H9 (cell line): ENCODE measurements at regions not wholly inside any gene's neighbourhood (a gene's known extent, or its start where the extent isn't known, plus 50 kb on each side); places are given as distances from the start of the nearest gene placed in this dataset.

Experiments used
- DNase-seq: peaks from one replicate; pipeline ENCODE4 v3.0.0-alpha.2; 2017
- H2AFZ ChIP-seq: one replicate; pipeline ENCODE4 v1.6.1; 2013; ENCODE audit warnings: mild to moderate bottlenecking, low read length, control low read depth, moderate library complexity
- H2AK5ac ChIP-seq: 2 replicates; pipeline ENCODE4 v1.6.1; 2013; ENCODE audit warnings: low read length, control low read depth, mixed read lengths; ENCODE audit not compliant: insufficient read length
- H2BK120ac ChIP-seq: one replicate; pipeline ENCODE4 v1.6.1; 2013; ENCODE audit warnings: low read depth, mild to moderate bottlenecking, low read length, control low read depth, inconsistent platforms; ENCODE audit not compliant: poor library complexity, severe bottlenecking
- H2BK12ac ChIP-seq: 2 replicates; pipeline ENCODE4 v1.6.1; 2013; ENCODE audit warnings: low read length, control low read depth, mixed read lengths, low read depth; ENCODE audit not compliant: insufficient read length
- H2BK15ac ChIP-seq: 2 replicates; pipeline ENCODE4 v1.6.1; 2013; ENCODE audit warnings: low read depth, low read length, control low read depth
- H2BK20ac ChIP-seq: one replicate; pipeline ENCODE4 v1.6.1; 2013; ENCODE audit warnings: low read depth, mild to moderate bottlenecking, low read length, control low read depth, inconsistent platforms; ENCODE audit not compliant: poor library complexity, severe bottlenecking
- H2BK5ac ChIP-seq: 2 replicates; pipeline ENCODE4 v1.6.1; 2013; ENCODE audit warnings: low read length, control low read depth, mixed read lengths; ENCODE audit not compliant: insufficient read length
- H3K14ac ChIP-seq: 2 replicates; pipeline ENCODE4 v1.6.1; 2013; ENCODE audit warnings: low read length, control low read depth; ENCODE audit not compliant: insufficient read depth
- H3K18ac ChIP-seq: 2 replicates; pipeline ENCODE4 v1.6.1; 2013; ENCODE audit warnings: low read depth, mild to moderate bottlenecking, mixed read lengths, low read length, control low read depth; ENCODE audit not compliant: insufficient read length
- H3K23ac ChIP-seq: 2 replicates; pipeline ENCODE4 v1.6.1; 2013; ENCODE audit warnings: low read length, control low read depth, mixed read lengths, low read depth; ENCODE audit not compliant: insufficient read length
- H3K23me2 ChIP-seq: 2 replicates; pipeline ENCODE4 v1.6.1; 2013; ENCODE audit warnings: low read depth, mild to moderate bottlenecking, mixed read lengths, low read length, control low read depth; ENCODE audit not compliant: insufficient read length, poor library complexity, severe bottlenecking
- H3K27ac ChIP-seq: 2 replicates; pipeline ENCODE4 v1.5.1; 2013; ENCODE audit warnings: low read length, control low read depth, mixed read lengths, low read depth; ENCODE audit not compliant: insufficient read length
- H3K27me3 ChIP-seq: 2 replicates; pipeline ENCODE4 v1.6.1; 2013; ENCODE audit warnings: low read length, control low read depth, inconsistent platforms; ENCODE audit not compliant: insufficient read depth
- H3K4ac ChIP-seq: 2 replicates; pipeline ENCODE4 v1.6.1; 2013; ENCODE audit warnings: low read depth, mild to moderate bottlenecking, control low read depth, inconsistent platforms, low read length, moderate library complexity
- H3K4me1 ChIP-seq: 2 replicates; pipeline ENCODE4 v1.6.1; 2013; ENCODE audit warnings: low read length, control low read depth, inconsistent platforms; ENCODE audit not compliant: insufficient read depth
- H3K4me2 ChIP-seq: 2 replicates; pipeline ENCODE4 v1.6.1; 2013; ENCODE audit warnings: low read length, control low read depth, mixed read lengths; ENCODE audit not compliant: insufficient read length, insufficient read depth
- H3K56ac ChIP-seq: 2 replicates; pipeline ENCODE4 v1.6.1; 2013; ENCODE audit warnings: low read depth, mild to moderate bottlenecking, mixed read lengths, low read length, control low read depth; ENCODE audit not compliant: insufficient read length
- H3K79me1 ChIP-seq: 2 replicates; pipeline ENCODE4 v1.6.1; 2013; ENCODE audit warnings: low read depth, mild to moderate bottlenecking, moderate library complexity, low read length, control low read depth, inconsistent platforms; ENCODE audit not compliant: insufficient read depth, poor library complexity, severe bottlenecking
- H3K79me2 ChIP-seq: 2 replicates; pipeline ENCODE4 v1.6.1; 2013; ENCODE audit warnings: low read length, control low read depth, inconsistent platforms; ENCODE audit not compliant: insufficient read depth
- H3K9ac ChIP-seq: 2 replicates; pipeline ENCODE4 v1.6.1; 2013; ENCODE audit warnings: low read length, control low read depth, mixed read lengths; ENCODE audit not compliant: insufficient read length; ENCODE audit errors: extremely low read depth
- H3K9me3 ChIP-seq: one replicate; pipeline ENCODE4 v1.6.1; 2013; ENCODE audit warnings: low read depth, low read length, inconsistent platforms; ENCODE audit not compliant: control insufficient read depth
- H3T11ph ChIP-seq: one replicate; pipeline ENCODE4 v1.6.1; 2013; ENCODE audit warnings: mild to moderate bottlenecking, low read length, control low read depth, inconsistent platforms
- H4K20me1 ChIP-seq: one replicate; pipeline ENCODE4 v1.6.1; 2013; ENCODE audit not compliant: control insufficient read depth, insufficient read length, insufficient read depth
- H4K5ac ChIP-seq: 2 replicates; pipeline ENCODE4 v1.6.1; 2013; ENCODE audit warnings: low read depth, mild to moderate bottlenecking, mixed read lengths, low read length, control low read depth; ENCODE audit not compliant: insufficient read length
- H4K8ac ChIP-seq: replicated peaks from 2 replicates; pipeline ENCODE4 v1.6.1; 2013; ENCODE audit warnings: low read length, control low read depth, mixed read lengths, low read depth; ENCODE audit not compliant: insufficient read length
- H4K91ac ChIP-seq: 2 replicates; pipeline ENCODE4 v1.6.1; 2013; ENCODE audit warnings: low read depth, mild to moderate bottlenecking, moderate library complexity, mixed read lengths, low read length, control low read depth; ENCODE audit not compliant: insufficient read length
- H3K27ac Mint-ChIP-seq, 3 experiments: 2 replicates in 2 of 3; 3 replicates in 1 of 3; pipeline ENCODE4 v1.8.0; 2020 to 2021; ENCODE audit warnings: mixed read lengths in 3 of 3, mild to moderate bottlenecking in 1 of 3, moderate library complexity in 1 of 3
- H3K27me3 Mint-ChIP-seq: 2 replicates; pipeline ENCODE4 v1.8.0; 2021; ENCODE audit warnings: low read depth, mild to moderate bottlenecking, moderate library complexity, mixed read lengths
- H3K36me3 Mint-ChIP-seq, 3 experiments: 2 replicates in 2 of 3; 3 replicates in 1 of 3; pipeline ENCODE4 v1.8.0; 2020 to 2021; ENCODE audit warnings: low read depth in 3 of 3, mixed read lengths in 3 of 3; ENCODE audit not compliant: insufficient read depth in 1 of 3
- H3K4me1 Mint-ChIP-seq, 2 experiments: 2 replicates each; pipeline ENCODE4 v1.8.0; 2020; ENCODE audit warnings: mixed read lengths in 2 of 2
- H3K4me3 Mint-ChIP-seq, 2 experiments: 2 replicates in 1 of 2; 3 replicates in 1 of 2; pipeline ENCODE4 v1.8.0; 2020 to 2021; ENCODE audit warnings: mild to moderate bottlenecking in 2 of 2, mixed read lengths in 2 of 2, moderate library complexity in 1 of 2
- H3K9me3 Mint-ChIP-seq, 2 experiments: 2 replicates in 1 of 2; 3 replicates in 1 of 2; pipeline ENCODE4 v1.8.0; 2020; ENCODE audit warnings: mild to moderate bottlenecking in 2 of 2, mixed read lengths in 2 of 2, moderate library complexity in 1 of 2
- CTCF ChIP-seq: fragments of 200-600 bp; sonication (generic); conservative IDR thresholded peaks from 3 replicates; pipeline ENCODE4 v1.8.0; 2021; ENCODE audit warnings: antibody characterized with exemption, mild to moderate bottlenecking
- WGBS: extraction: QIAGEN DNeasy Blood & Tissue Kit; methylation state at CpG from one replicate; pipeline ENCODE4 v1.1.7; 2013; ENCODE audit warnings: missing lambda C conversion rate, low lambda C conversion rate, mixed read lengths; ENCODE audit not compliant: insufficient read length; ENCODE audit errors: extremely low coverage; 5-methylcytosine and 5-hydroxymethylcytosine counted together

- no peaks in the 10 kb centered on the region for H3K23me2 ChIP-seq
- H2AK5ac ChIP-seq, result no peak overlapping the region
- Mint-ChIP-seq H3K36me3 (peaks cover 2 to 4% (median 3%) of the 10 kb centered on the region in 3 experiments; a peak in 4 of 7 replicates), H3K27me3 (no peaks in the 10 kb centered on the region), H3K9me3 (peaks cover 0 to 4% of the 10 kb centered on the region in 2 experiments; a peak in 3 of 5 replicates), H3K27ac (no peak overlapping the region), H3K4me1 (peaks cover 7 to 10% of the 10 kb centered on the region in 2 experiments), H3K4me3 (no peak overlapping the region)
- H2BK12ac ChIP-seq, result no peak overlapping the region
- no peak overlapping the region for H4K5ac ChIP-seq
- H3K9me3 ChIP-seq, result no peaks in the 10 kb centered on the region
- no peak overlapping the region for H3T11ph ChIP-seq
- WGBS, result 100% methylated on average over 1 of the region's 3 CpGs
- no peak for TF ChIP-seq CTCF
- no peak overlapping the region for H3K56ac ChIP-seq
- no peak overlapping the region for H2BK20ac ChIP-seq
- no peaks in the 10 kb centered on the region for H4K20me1 ChIP-seq
- H2AFZ ChIP-seq, result no peak overlapping the region
- no peak overlapping the region for H3K4me2 ChIP-seq
- H3K4me1 ChIP-seq, result no peaks in the 10 kb centered on the region; the same call in 1 of the 2 replicates
- no peak overlapping the region for H3K14ac ChIP-seq
- H4K8ac ChIP-seq, result no peak overlapping the region
- H3K79me1 ChIP-seq, result no peaks in the 10 kb centered on the region
- H3K4ac ChIP-seq, result no peak overlapping the region
- no peak overlapping the region for H2BK120ac ChIP-seq
- H3K79me2 ChIP-seq, result no peaks in the 10 kb centered on the region
- no peak overlapping the region for H3K27ac ChIP-seq
- H4K91ac ChIP-seq, result no peak overlapping the region
- no peak overlapping the region for H2BK15ac ChIP-seq
- no peak overlapping the region for H3K9ac ChIP-seq
- no peak overlapping the region for H3K18ac ChIP-seq
- H3K23ac ChIP-seq, result no peak overlapping the region
- H3K27me3 ChIP-seq, result no peaks in the 10 kb centered on the region
- DNase-seq, result no peak
- no peak overlapping the region for H2BK5ac ChIP-seq
These were observed 212.2 kb upstream of the CENPE start for GRCh38 chr4:103410386-103410785.
